Neuronal stem cell (in vitro differentiated cells): ENCODE measurements at regions not wholly inside any gene's neighbourhood (a gene's known extent, or its start where the extent isn't known, plus 50 kb on each side); places are given as distances from the start of the nearest gene placed in this dataset.
A peak's percentile ranks its signal among the peaks of the same experiment; 100 is the strongest.
"Not testable (repeated sequence)": the region's sequence is repeated elsewhere in the genome, so short reads cannot be mapped to it uniquely, and the experiment has no call there.

ENCODE experiments used
- DNase-seq: peaks from one replicate; pipeline ENCODE4 v3.0.0-alpha.2; 2013; ENCODE audit warnings: low spot score
- H2AFZ ChIP-seq: one replicate; pipeline ENCODE4 v1.6.1; 2013; ENCODE audit warnings: mild to moderate bottlenecking, low read length, inconsistent platforms
- H2AK5ac ChIP-seq: 2 replicates; pipeline ENCODE4 v1.6.1; 2013; ENCODE audit warnings: low read depth, mild to moderate bottlenecking, inconsistent platforms, low read length, moderate library complexity, mixed read lengths
- H2BK120ac ChIP-seq: 2 replicates; pipeline ENCODE4 v1.6.1; 2013; ENCODE audit warnings: low read depth, mild to moderate bottlenecking, inconsistent platforms, low read length, moderate library complexity, mixed read lengths
- H2BK12ac ChIP-seq: one replicate; pipeline ENCODE4 v1.6.1; 2013; ENCODE audit warnings: low read length, inconsistent platforms
- H2BK15ac ChIP-seq: 2 replicates; pipeline ENCODE4 v1.6.1; 2013; ENCODE audit warnings: mild to moderate bottlenecking, low read length, inconsistent platforms, mixed read lengths
- H2BK5ac ChIP-seq: one replicate; pipeline ENCODE4 v1.6.1; 2013; ENCODE audit warnings: inconsistent platforms, mild to moderate bottlenecking, low read length, moderate library complexity
- H3K14ac ChIP-seq: one replicate; pipeline ENCODE4 v1.6.1; 2013; ENCODE audit warnings: low read length, inconsistent platforms
- H3K18ac ChIP-seq: 2 replicates; pipeline ENCODE4 v1.6.1; 2013; ENCODE audit warnings: low read length, inconsistent platforms
- H3K23ac ChIP-seq: 2 replicates; pipeline ENCODE4 v1.6.1; 2013; ENCODE audit warnings: low read depth, mild to moderate bottlenecking, mixed read lengths, low read length, inconsistent platforms; ENCODE audit not compliant: poor library complexity
- H3K27ac ChIP-seq: replicated peaks from 3 replicates; pipeline ENCODE4 v1.5.1; 2013; ENCODE audit warnings: low read length, inconsistent platforms
- H3K27me3 ChIP-seq, 3 experiments: 2 replicates each; pipeline ENCODE4 v1.6.1; 2013; ENCODE audit warnings: low read length in 3 of 3, mild to moderate bottlenecking in 2 of 3, inconsistent platforms in 1 of 3, low read depth in 1 of 3, mixed read lengths in 1 of 3, moderate library complexity in 1 of 3; ENCODE audit not compliant: control insufficient read depth in 3 of 3, insufficient read depth in 3 of 3
- H3K36me3 ChIP-seq, 2 donors: replicated peaks in 1 of 2; 2 replicates each; pipeline ENCODE4 v1.6.1; 2013; ENCODE audit warnings: low read length in 2 of 2; ENCODE audit not compliant: control insufficient read depth in 2 of 2, insufficient read depth in 2 of 2
- H3K4ac ChIP-seq: 2 replicates; pipeline ENCODE4 v1.6.1; 2013; ENCODE audit warnings: inconsistent platforms, mild to moderate bottlenecking, low read length, moderate library complexity
- H3K4me1 ChIP-seq, 2 donors: 1 replicate in 1 of 2; 2 replicates in 1 of 2; pipeline ENCODE4 v1.6.1; 2013; ENCODE audit warnings: low read length in 2 of 2, low read depth in 1 of 2; ENCODE audit not compliant: control insufficient read depth in 2 of 2, insufficient read depth in 1 of 2
- H3K4me2 ChIP-seq: one replicate; pipeline ENCODE4 v1.6.1; 2013; ENCODE audit warnings: mild to moderate bottlenecking, low read length, inconsistent platforms; ENCODE audit not compliant: insufficient read depth, poor library complexity, severe bottlenecking
- H3K4me3 ChIP-seq, 2 donors: 2 replicates each; pipeline ENCODE4 v1.5.1; 2013; ENCODE audit warnings: low read length in 2 of 2, mild to moderate bottlenecking in 2 of 2, inconsistent platforms in 1 of 2, moderate library complexity in 1 of 2
- H3K79me1 ChIP-seq: one replicate; pipeline ENCODE4 v1.6.1; 2013; ENCODE audit warnings: low read depth, mild to moderate bottlenecking, inconsistent platforms, low read length, moderate library complexity
- H3K9ac ChIP-seq: one replicate; pipeline ENCODE4 v1.6.1; 2013; ENCODE audit warnings: mild to moderate bottlenecking, low read depth, low read length, inconsistent platforms; ENCODE audit not compliant: poor library complexity
- H3K9me3 ChIP-seq, 2 donors: replicated peaks in 1 of 2; 2 replicates each; pipeline versions ENCODE3 to v1.6.1; 2013; ENCODE audit warnings: low read length in 2 of 2, mild to moderate bottlenecking in 2 of 2, inconsistent platforms in 1 of 2, low read depth in 1 of 2, mixed read lengths in 1 of 2, moderate library complexity in 1 of 2; ENCODE audit not compliant: control insufficient read depth in 2 of 2, insufficient read depth in 1 of 2
- H4K8ac ChIP-seq: one replicate; pipeline ENCODE4 v1.6.1; 2013; ENCODE audit warnings: low read depth, mild to moderate bottlenecking, inconsistent platforms, low read length, moderate library complexity
- H4K91ac ChIP-seq: one replicate; pipeline ENCODE4 v1.6.1; 2013; ENCODE audit warnings: low read length, low read depth, mild to moderate bottlenecking, inconsistent platforms; ENCODE audit not compliant: poor library complexity
- WGBS, 2 donors: extraction: QIAGEN DNeasy Blood & Tissue Kit; methylation state at CpG; one replicate each; pipeline ENCODE4 v1.1.7; 2013; ENCODE audit warnings: missing lambda C conversion rate in 2 of 2, mixed read lengths in 1 of 2; ENCODE audit not compliant: insufficient read length in 2 of 2, insufficient replicate concordance in 1 of 2; ENCODE audit errors: extremely low coverage in 2 of 2; 5-methylcytosine and 5-hydroxymethylcytosine counted together

- no peak overlapping the region for H4K91ac ChIP-seq
- H3K4me2 ChIP-seq, result no peak overlapping the region
- H3K18ac ChIP-seq, result no peak overlapping the region
- no peaks in the 10 kb centered on the region for H3K27me3 ChIP-seq
- H3K4ac ChIP-seq, result no peak overlapping the region
- H3K4me3 ChIP-seq, result peak overlapping the region in 1 of 2 donors; percentile 50
- H3K9me3 ChIP-seq, result peaks cover 0 to 5% of the 10 kb centered on the region in 2 donors
- peak overlapping the region; percentile 60 for H3K9ac ChIP-seq
- no CpG with 5 or more reads among the region's 11 CpGs for WGBS, 2 donors
- no peak overlapping the region for H3K27ac ChIP-seq
- no peak overlapping the region for H3K14ac ChIP-seq
- no peak overlapping the region for H2BK120ac ChIP-seq
- no peak overlapping the region for H2BK12ac ChIP-seq
- no peak for DNase-seq
- no peak overlapping the region for H2AFZ ChIP-seq
- H3K36me3 ChIP-seq, result no peaks in the 10 kb centered on the region
- no peaks in the 10 kb centered on the region for H3K79me1 ChIP-seq
- no peak overlapping the region for H2BK5ac ChIP-seq
- no peak overlapping the region for H4K8ac ChIP-seq
- H3K23ac ChIP-seq, result no peak overlapping the region
- no peak overlapping the region for H2AK5ac ChIP-seq
- no peak overlapping the region for H2BK15ac ChIP-seq
- no peaks in the 10 kb centered on the region for H3K4me1 ChIP-seq
These were observed 270.0 kb downstream of the CENPC start for GRCh38 chr4:67275179-67275750.

- not testable (repeated sequence) for H3K9me3 ChIP-seq, H2BK12ac ChIP-seq, H3K4me2 ChIP-seq, DNase-seq, H3K4ac ChIP-seq, H2BK120ac ChIP-seq, H3K18ac ChIP-seq, H4K91ac ChIP-seq, H3K79me1 ChIP-seq, H3K23ac ChIP-seq, H3K9ac ChIP-seq, H3K27me3 ChIP-seq, H3K4me1 ChIP-seq, H4K8ac ChIP-seq, H2AFZ ChIP-seq, H3K4me3 ChIP-seq, H3K27ac ChIP-seq, H2BK15ac ChIP-seq, H3K36me3 ChIP-seq, H2AK5ac ChIP-seq, H3K14ac ChIP-seq, H2BK5ac ChIP-seq
- no CpG with 5 or more reads among the region's 3 CpGs for WGBS, 2 donors
These were observed 270.6 kb downstream of the CENPC start for GRCh38 chr4:67274671-67275070.

- Histone ChIP-seq H2BK12ac (no peak overlapping the region), H4K91ac (no peak overlapping the region), H3K4me1 (no peaks in the 10 kb centered on the region), H3K79me1 (no peaks in the 10 kb centered on the region), H2BK5ac (no peak overlapping the region), H3K9ac (no peak overlapping the region), H3K18ac (no peak overlapping the region), H2AK5ac (no peak overlapping the region), H3K4me3 (no peak overlapping the region), H4K8ac (no peak overlapping the region), H2BK15ac (no peak overlapping the region), H3K4ac (no peak overlapping the region), H3K9me3 (peaks cover 0 to 5% of the 10 kb centered on the region in 2 donors), H3K4me2 (no peak overlapping the region), H3K14ac (no peak overlapping the region), H2AFZ (no peak overlapping the region), H2BK120ac (no peak overlapping the region), H3K27me3 (no peaks in the 10 kb centered on the region), H3K36me3 (no peaks in the 10 kb centered on the region), H3K27ac (no peak overlapping the region), H3K23ac (no peak overlapping the region)
- no peak for DNase-seq
- WGBS, 2 donors, result no CpG with 5 or more reads among the region's 2 CpGs
These were observed 271.6 kb downstream of the CENPC start for GRCh38 chr4:67273666-67274065.

- no peak overlapping the region for H2BK120ac ChIP-seq
- no peak overlapping the region for H2AFZ ChIP-seq
- no peak overlapping the region for H2BK12ac ChIP-seq
- no peak overlapping the region for H2AK5ac ChIP-seq
- no peaks in the 10 kb centered on the region for H3K79me1 ChIP-seq
- H3K9me3 ChIP-seq, result no peaks in the 10 kb centered on the region
- H3K9ac ChIP-seq, result no peak overlapping the region
- H4K8ac ChIP-seq, result no peak overlapping the region
- no peak for DNase-seq
- H4K91ac ChIP-seq, result no peak overlapping the region
- no peak overlapping the region for H2BK15ac ChIP-seq
- no peak overlapping the region for H3K4me2 ChIP-seq
- H3K27ac ChIP-seq, result no peak overlapping the region
- H3K36me3 ChIP-seq, result no peaks in the 10 kb centered on the region
- no peak overlapping the region for H3K23ac ChIP-seq
- H2BK5ac ChIP-seq, result no peak overlapping the region
- H3K4me3 ChIP-seq, result no peak overlapping the region
- no CpG with 5 or more reads among the region's 1 CpG for WGBS, 2 donors
- no peaks in the 10 kb centered on the region for H3K4me1 ChIP-seq
- H3K4ac ChIP-seq, result no peak overlapping the region
- H3K18ac ChIP-seq, result no peak overlapping the region
- H3K14ac ChIP-seq, result no peak overlapping the region
- no peaks in the 10 kb centered on the region for H3K27me3 ChIP-seq
These were observed 283.3 kb downstream of the CENPC start for GRCh38 chr4:67261971-67262370.
